ENCODE measurements at regions not wholly inside any gene's neighbourhood (a gene's known extent, or its start where the extent isn't known, plus 50 kb on each side); places are given as distances from the start of the nearest gene placed in this dataset.

GRCh38 chr7:156461881-156462665 lies 178.5 kb upstream of the RNF32 start:
- no peak for DNase-seq
- H3K4me1 Mint-ChIP-seq, result no peaks in the 10 kb centered on the region
- no peak for ATAC-seq
- H3K27me3 Mint-ChIP-seq, result peaks cover 35% of the 10 kb centered on the region
- no peak overlapping the region for H3K4me3 Mint-ChIP-seq
- peaks cover 2% of the 10 kb centered on the region for H3K36me3 Mint-ChIP-seq (ENCODE audit: low read depth)
- H3K9me3 ChIP-seq (ENCODE audit: control insufficient read depth, low read length, poor library complexity, severe bottlenecking), result no peaks in the 10 kb centered on the region
- H3K27ac Mint-ChIP-seq, result no peak overlapping the region

GRCh38 chr7:156460858-156461627 lies 179.5 kb upstream of the RNF32 start:
- H3K27me3 Mint-ChIP-seq, result peaks cover 45% of the 10 kb centered on the region

GRCh38 chr7:156459582-156459981 lies 181.0 kb upstream of the RNF32 start:
- ATAC-seq (no peak), DNase-seq (no peak)
- Mint-ChIP-seq H3K36me3 (ENCODE audit: low read depth) (peaks cover 2% of the 10 kb centered on the region), H3K4me3 (no peak overlapping the region), H3K27ac (no peak overlapping the region), H3K4me1 (no peaks in the 10 kb centered on the region), H3K27me3 (peaks cover 51% of the 10 kb centered on the region)
- H3K9me3 ChIP-seq (ENCODE audit: control insufficient read depth, low read length, poor library complexity, severe bottlenecking), result no peaks in the 10 kb centered on the region

More at GRCh38 chr7:156460858-156461627, 179.5 kb upstream of the RNF32 start:
- ATAC-seq (no peak), DNase-seq (no peak)
- H3K4me1 Mint-ChIP-seq, result no peaks in the 10 kb centered on the region
- H3K9me3 ChIP-seq (ENCODE audit: control insufficient read depth, low read length, poor library complexity, severe bottlenecking), result no peaks in the 10 kb centered on the region
- peaks cover 2% of the 10 kb centered on the region for H3K36me3 Mint-ChIP-seq (ENCODE audit: low read depth)
- no peak overlapping the region for H3K4me3 Mint-ChIP-seq
- no peak overlapping the region for H3K27ac Mint-ChIP-seq

GRCh38 chr7:156459067-156459466 lies 181.5 kb upstream of the RNF32 start:
- no peaks in the 10 kb centered on the region for H3K9me3 ChIP-seq (ENCODE audit: control insufficient read depth, low read length, poor library complexity, severe bottlenecking)
- Mint-ChIP-seq H3K36me3 (ENCODE audit: low read depth) (peaks cover 2% of the 10 kb centered on the region), H3K4me1 (no peaks in the 10 kb centered on the region), H3K4me3 (no peak overlapping the region), H3K27ac (no peak overlapping the region), H3K27me3 (peaks cover 50% of the 10 kb centered on the region)
- no peak for DNase-seq
- no peak for ATAC-seq

- Mint-ChIP-seq H3K27me3 (peaks cover 44% of the 10 kb centered on the region), H3K4me3 (no peak overlapping the region), H3K27ac (no peak overlapping the region), H3K4me1 (no peaks in the 10 kb centered on the region), H3K36me3 (ENCODE audit: low read depth) (peaks cover 2% of the 10 kb centered on the region)
- H3K9me3 ChIP-seq (ENCODE audit: control insufficient read depth, low read length, poor library complexity, severe bottlenecking), result no peaks in the 10 kb centered on the region
- no peak for DNase-seq
- ATAC-seq, result no peak
These were observed 182.6 kb upstream of the RNF32 start for GRCh38 chr7:156458011-156458410.

GRCh38 chr7:156456503-156457115 lies 184.0 kb upstream of the RNF32 start:
- no peak overlapping the region for H3K4me3 Mint-ChIP-seq
- DNase-seq (no peak), ATAC-seq (no peak)
- peaks cover 2% of the 10 kb centered on the region for H3K36me3 Mint-ChIP-seq (ENCODE audit: low read depth)
- H3K27me3 Mint-ChIP-seq, result peaks cover 52% of the 10 kb centered on the region
- no peak overlapping the region for H3K27ac Mint-ChIP-seq
- H3K4me1 Mint-ChIP-seq, result no peaks in the 10 kb centered on the region
- no peaks in the 10 kb centered on the region for H3K9me3 ChIP-seq (ENCODE audit: control insufficient read depth, low read length, poor library complexity, severe bottlenecking)

GRCh38 chr7:156456032-156456431 lies 184.5 kb upstream of the RNF32 start:
- ATAC-seq, result no peak
- peaks cover 52% of the 10 kb centered on the region for H3K27me3 Mint-ChIP-seq
- no peak overlapping the region for H3K27ac Mint-ChIP-seq

GRCh38 chr7:156450473-156450872 lies 190.1 kb upstream of the RNF32 start:
- H3K4me3 Mint-ChIP-seq, result no peak overlapping the region
- H3K36me3 Mint-ChIP-seq (ENCODE audit: low read depth), result no peaks in the 10 kb centered on the region
- H3K9me3 ChIP-seq (ENCODE audit: control insufficient read depth, low read length, poor library complexity, severe bottlenecking), result no peaks in the 10 kb centered on the region
- DNase-seq (no peak), ATAC-seq (no peak)
- no peak overlapping the region for H3K27ac Mint-ChIP-seq
- peaks cover 21% of the 10 kb centered on the region for H3K27me3 Mint-ChIP-seq
- H3K4me1 Mint-ChIP-seq, result no peaks in the 10 kb centered on the region

More at GRCh38 chr7:156456032-156456431, 184.5 kb upstream of the RNF32 start:
- no peak for DNase-seq
- no peak overlapping the region for H3K4me3 Mint-ChIP-seq
- H3K36me3 Mint-ChIP-seq (ENCODE audit: low read depth), result peaks cover 2% of the 10 kb centered on the region
- no peaks in the 10 kb centered on the region for H3K4me1 Mint-ChIP-seq
- no peaks in the 10 kb centered on the region for H3K9me3 ChIP-seq (ENCODE audit: control insufficient read depth, low read length, poor library complexity, severe bottlenecking)

GRCh38 chr7:156448918-156449317 lies 191.7 kb upstream of the RNF32 start:
- DNase-seq, result no peak
- ATAC-seq, result no peak

GRCh38 chr7:156446990-156447389 lies 193.6 kb upstream of the RNF32 start:
- H3K9me3 ChIP-seq (ENCODE audit: control insufficient read depth, low read length, poor library complexity, severe bottlenecking), result no peaks in the 10 kb centered on the region
- DNase-seq, result no peak
- no peak for ATAC-seq
- H3K27me3 Mint-ChIP-seq, result peaks cover 18% of the 10 kb centered on the region
- H3K4me1 Mint-ChIP-seq, result no peaks in the 10 kb centered on the region
- H3K36me3 Mint-ChIP-seq (ENCODE audit: low read depth), result peaks cover 2% of the 10 kb centered on the region
- H3K27ac Mint-ChIP-seq, result no peak overlapping the region
- H3K4me3 Mint-ChIP-seq, result no peak overlapping the region

More at GRCh38 chr7:156448918-156449317, 191.7 kb upstream of the RNF32 start:
- H3K9me3 ChIP-seq (ENCODE audit: control insufficient read depth, low read length, poor library complexity, severe bottlenecking), result no peaks in the 10 kb centered on the region
- Mint-ChIP-seq H3K27me3 (peaks cover 15% of the 10 kb centered on the region), H3K4me1 (no peaks in the 10 kb centered on the region), H3K27ac (no peak overlapping the region), H3K4me3 (no peak overlapping the region), H3K36me3 (ENCODE audit: low read depth) (no peaks in the 10 kb centered on the region)

- Mint-ChIP-seq H3K27ac (no peak overlapping the region), H3K4me3 (no peak overlapping the region)
These were observed 194.4 kb upstream of the RNF32 start for GRCh38 chr7:156445997-156446761.

GRCh38 chr7:156442516-156442915 lies 198.1 kb upstream of the RNF32 start:
- H3K4me1 Mint-ChIP-seq, result no peaks in the 10 kb centered on the region
- H3K9me3 ChIP-seq (ENCODE audit: control insufficient read depth, low read length, poor library complexity, severe bottlenecking), result no peaks in the 10 kb centered on the region
- H3K27ac Mint-ChIP-seq, result no peak overlapping the region
- DNase-seq (no peak), ATAC-seq (no peak)
- H3K36me3 Mint-ChIP-seq (ENCODE audit: low read depth), result peaks cover 2% of the 10 kb centered on the region
- H3K27me3 Mint-ChIP-seq, result peaks cover 27% of the 10 kb centered on the region
- H3K4me3 Mint-ChIP-seq, result no peak overlapping the region

More at GRCh38 chr7:156445997-156446761, 194.4 kb upstream of the RNF32 start:
- ATAC-seq, result no peak
- no peaks in the 10 kb centered on the region for H3K9me3 ChIP-seq (ENCODE audit: control insufficient read depth, low read length, poor library complexity, severe bottlenecking)
- no peak for DNase-seq
- H3K27me3 Mint-ChIP-seq, result peaks cover 19% of the 10 kb centered on the region
- H3K36me3 Mint-ChIP-seq (ENCODE audit: low read depth), result peaks cover 2% of the 10 kb centered on the region
- no peaks in the 10 kb centered on the region for H3K4me1 Mint-ChIP-seq

GRCh38 chr7:156440456-156440855 lies 200.1 kb upstream of the RNF32 start:
- no peaks in the 10 kb centered on the region for H3K9me3 ChIP-seq (ENCODE audit: control insufficient read depth, low read length, poor library complexity, severe bottlenecking)
- DNase-seq (no peak), ATAC-seq (no peak)
- Mint-ChIP-seq H3K36me3 (ENCODE audit: low read depth) (peaks cover 2% of the 10 kb centered on the region), H3K27me3 (peaks cover 35% of the 10 kb centered on the region), H3K27ac (no peak overlapping the region), H3K4me1 (no peaks in the 10 kb centered on the region), H3K4me3 (no peak overlapping the region)
